Brain pericyte (primary cell): ENCODE measurements at regions not wholly inside any gene's neighbourhood (a gene's known extent, or its start where the extent isn't known, plus 50 kb on each side); places are given as distances from the start of the nearest gene placed in this dataset.

Experiments used
- DNase-seq: peaks from one replicate; pipeline ENCODE4 v3.0.0-alpha.2; 2012; ENCODE audit warnings: low read depth, low spot score

- DNase-seq = no peak
Measured at GRCh38 chr12:65623507-65623906, 200.8 kb upstream of the HMGA2 start.

- no peak for DNase-seq
Measured at GRCh38 chr12:65624554-65625086, 199.7 kb upstream of the HMGA2 start.

DNA sequence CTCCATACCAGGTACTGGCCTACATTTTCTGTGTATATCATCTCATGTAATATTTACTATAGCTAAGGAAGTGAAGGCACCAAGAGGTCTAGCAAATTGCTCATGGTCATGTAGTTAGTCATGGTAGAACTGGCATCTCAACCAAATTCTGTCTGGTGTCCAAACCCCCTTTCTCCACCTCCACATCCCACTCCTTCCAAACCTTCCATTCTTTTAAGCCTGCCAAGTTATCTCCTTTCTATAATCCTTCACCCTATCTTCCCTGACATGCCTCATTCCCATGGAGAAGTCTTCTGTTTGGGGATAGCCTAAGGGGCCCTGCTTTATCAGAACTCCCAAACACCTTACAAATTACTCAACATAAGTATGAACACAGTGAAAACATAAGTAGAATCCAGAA is 196.2 kb upstream of the HMGA2 start:
- no peak for DNase-seq

- DNase-seq = no peak
Measured at GRCh38 chr12:65630555-65630954, 193.7 kb upstream of the HMGA2 start.

DNA sequence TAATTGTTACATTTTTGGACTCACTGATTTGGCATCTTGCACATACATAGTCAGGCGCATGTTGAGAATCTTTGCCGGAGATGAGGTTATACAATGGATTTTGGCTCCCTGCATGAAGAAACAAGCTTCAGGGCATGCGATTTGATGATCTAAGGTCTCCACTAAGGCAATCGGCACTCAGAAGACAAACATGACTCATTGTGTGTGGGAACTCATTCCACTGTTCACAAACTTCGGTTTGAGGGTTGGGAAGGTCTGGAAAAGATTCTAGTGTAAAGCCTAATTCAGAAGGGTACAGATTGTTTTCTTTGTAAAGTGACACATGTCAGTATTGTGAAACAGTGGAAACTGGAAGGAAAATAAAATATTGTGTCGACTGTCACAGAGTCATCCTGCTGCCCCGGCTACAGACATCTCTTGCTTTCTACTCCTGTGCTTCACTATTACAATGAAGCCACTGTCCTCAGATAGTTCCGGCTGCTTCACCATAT is 192.6 kb upstream of the HMGA2 start:
- DNase-seq = peak; percentile 94

DNA sequence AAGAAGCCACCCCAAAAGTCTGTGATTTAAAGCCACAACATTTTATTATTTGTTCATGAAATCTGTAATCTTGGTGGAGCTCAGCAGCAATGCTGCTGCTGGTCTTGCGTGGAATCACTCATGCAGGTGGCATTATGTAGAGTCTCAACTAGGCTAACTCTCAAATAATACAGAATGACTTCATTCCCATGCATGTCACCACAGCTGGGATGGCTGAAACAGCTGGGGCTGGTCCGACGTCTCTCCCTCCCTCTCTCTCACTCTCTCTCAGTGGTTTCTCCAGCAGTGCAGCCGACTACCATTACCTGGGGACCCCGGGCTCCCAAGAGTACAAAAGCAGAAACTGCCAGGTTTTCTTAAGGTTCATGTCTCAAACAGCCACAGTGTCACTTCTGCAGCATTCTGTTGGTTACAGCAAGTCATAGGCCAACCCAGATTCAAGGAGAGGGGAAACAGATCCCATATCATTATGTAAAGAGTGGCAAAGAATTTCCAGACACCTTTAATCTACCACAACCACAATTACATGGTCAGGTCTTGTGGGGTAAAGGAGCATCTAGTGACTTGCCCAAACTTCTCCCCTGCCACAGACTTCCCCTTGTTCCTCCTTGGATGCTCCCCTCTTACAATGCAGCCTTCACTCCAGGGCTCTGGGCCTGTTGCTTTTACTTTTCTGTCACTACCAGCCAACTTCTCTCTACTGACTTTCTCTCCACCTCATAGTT is 192.0 kb upstream of the HMGA2 start:
- no peak for DNase-seq

- DNase-seq = no peak
Measured at GRCh38 chr12:65634061-65634460, 190.2 kb upstream of the HMGA2 start.

DNA sequence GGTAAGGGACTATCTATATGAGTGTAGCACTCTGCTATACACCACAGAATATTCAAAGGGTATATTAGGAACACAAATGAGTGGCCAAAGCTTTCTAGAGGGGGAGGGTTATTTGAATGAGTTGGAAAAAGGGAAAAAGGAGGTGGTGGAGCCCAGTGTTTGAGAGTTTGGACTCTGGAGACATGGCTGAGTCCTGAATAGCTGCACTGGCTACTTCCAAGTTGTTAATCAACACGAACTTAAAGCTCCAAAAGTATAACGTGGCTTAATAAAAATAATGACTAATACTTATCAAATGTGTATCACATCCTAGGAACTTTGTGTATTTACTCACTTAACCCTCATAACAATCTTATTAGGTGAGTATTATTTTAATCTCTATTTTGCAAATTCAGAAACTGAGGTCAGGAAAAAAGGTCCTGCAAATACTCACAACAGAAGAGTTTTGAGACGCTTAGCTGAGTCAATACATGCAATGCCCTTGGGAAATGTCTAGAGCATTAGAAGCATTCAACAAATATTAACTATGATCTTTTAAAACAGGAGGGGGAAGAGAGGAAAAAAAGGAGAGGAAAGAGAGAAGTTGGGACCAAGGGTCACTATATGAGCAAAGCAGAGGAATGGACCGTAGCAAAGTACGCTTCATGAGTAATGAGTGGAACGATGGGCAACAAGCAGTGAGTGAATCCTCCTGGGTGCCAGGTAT is 189.5 kb upstream of the HMGA2 start:
- DNase-seq = no peak

DNA sequence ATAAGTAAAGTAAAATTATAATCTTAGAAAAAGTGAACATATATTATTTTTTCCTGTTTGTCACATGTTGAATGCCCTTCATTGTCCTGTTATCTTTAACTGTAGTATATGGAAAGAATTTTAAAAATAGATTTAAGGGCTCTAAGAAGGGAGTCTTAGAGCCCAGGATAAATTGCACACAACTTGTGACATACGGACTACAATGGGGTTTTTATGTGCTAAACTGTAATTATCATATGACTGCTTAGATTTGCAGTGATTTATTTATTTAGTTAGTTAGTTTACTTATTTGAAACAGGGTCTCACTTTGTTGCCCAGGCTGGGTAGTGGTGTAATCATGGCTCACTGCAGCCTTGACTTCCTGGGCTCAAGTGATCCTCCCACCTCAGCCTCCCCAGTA is 187.8 kb upstream of the HMGA2 start:
- DNase-seq = no peak

DNA sequence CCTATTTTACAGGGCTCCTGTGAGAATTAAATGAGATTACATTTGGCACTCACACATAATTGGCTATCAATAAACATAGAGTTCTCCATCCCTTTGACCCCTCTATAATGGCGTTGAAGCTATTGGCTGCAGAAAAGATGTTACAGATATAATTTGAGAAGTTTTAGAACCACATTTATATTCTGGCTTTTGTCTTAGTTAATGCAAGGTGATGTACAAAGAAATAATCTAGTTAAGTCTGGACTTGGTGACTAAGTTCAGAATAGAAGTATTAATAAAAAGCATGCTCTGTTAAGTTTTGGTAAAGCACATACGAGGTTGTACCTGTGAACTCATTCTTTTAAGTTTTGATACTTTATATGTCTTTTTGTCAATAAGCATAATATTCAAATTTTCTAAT is 187.1 kb upstream of the HMGA2 start:
- no peak for DNase-seq

DNA sequence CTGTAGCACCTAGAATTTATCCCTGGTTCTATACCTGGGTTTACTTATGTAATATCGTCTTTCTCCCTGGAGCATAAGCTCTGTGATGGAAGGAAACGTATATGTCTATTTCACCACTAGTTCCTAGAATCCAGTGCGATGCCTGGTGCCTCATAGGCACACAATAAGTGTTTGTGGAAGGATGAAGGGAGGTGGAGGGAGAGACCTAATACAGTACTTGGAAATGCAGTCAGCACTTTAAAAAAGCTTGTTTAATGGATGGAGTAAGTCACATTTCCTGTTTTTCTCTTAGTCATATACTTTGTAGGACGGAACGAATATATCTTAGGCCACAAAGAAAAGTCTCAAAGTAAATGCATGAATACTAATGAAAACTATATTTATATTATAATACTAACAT is 186.5 kb upstream of the HMGA2 start:
- DNase-seq = no peak

DNA sequence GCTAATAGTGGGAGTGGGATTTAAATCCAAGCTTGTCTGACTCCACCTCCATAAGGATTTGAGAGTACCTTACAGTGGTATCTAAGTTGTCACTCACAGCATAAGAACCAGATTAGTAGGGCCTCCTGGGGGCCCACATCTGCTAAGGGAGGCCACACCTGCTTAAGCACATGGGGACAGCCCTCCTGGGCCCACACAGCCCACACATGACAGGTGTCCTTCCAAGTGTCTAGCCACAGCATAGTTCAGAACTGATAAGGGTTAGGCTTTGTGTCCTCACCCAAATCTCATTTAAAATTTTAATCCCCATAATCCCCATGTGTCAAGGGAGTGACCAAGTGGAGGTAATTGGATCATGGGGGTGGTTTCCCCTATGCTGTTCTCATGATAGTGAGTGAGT is 186.0 kb upstream of the HMGA2 start:
- DNase-seq = no peak

- DNase-seq = peak; percentile 92
Measured at GRCh38 chr12:65640489-65640901, 183.8 kb upstream of the HMGA2 start.

DNA sequence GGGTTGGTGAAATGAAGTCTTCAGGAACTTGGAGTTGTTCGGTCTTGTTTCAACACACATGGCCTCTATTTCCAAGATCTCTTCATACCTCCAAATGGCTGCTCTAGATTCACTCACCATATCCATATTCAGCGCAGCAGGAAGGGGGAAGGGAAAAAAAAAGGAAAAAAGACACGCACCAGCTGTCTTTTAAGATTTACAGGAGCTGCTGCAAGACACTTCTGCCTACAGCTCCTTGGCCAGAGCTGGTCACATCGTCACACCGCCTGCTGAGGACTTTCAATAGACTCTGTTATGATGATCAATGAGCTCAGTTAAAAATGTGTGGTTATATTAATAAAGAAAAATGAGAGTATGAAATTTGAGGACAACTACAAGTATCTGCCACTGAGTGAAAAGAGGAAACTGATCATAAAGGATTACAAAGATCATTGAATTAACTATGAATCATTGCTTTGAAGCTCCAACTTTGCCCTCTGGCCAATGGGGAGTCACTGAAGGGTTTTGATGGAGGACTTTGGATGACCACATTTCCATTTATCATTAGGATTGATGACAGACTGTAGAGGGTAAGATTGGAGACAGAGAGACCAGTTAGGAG is 182.1 kb upstream of the HMGA2 start:
- DNase-seq = no peak

DNA sequence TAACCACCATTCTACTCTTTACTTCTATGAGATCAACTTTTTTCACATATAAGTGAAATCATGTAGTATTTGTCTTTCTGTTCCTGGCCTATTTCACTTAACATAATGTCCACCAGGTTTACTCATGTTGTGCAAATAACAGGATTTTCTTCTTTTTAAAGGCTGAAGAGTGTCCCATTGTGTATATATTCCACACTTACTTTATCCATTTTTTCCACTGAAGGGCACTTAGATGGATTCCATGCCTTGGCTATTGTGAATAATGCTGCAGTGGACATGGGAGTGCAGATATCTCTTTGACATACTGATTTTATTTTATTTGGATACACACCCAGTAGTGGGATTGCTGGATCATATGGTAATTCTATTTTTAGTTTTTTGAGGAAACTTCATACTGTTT is 181.1 kb upstream of the HMGA2 start:
- DNase-seq = no peak

GRCh38 chr12:65643595-65644386 is 180.5 kb upstream of the HMGA2 start:
- DNase-seq = no peak

GRCh38 chr12:65646127-65646643 is 178.1 kb upstream of the HMGA2 start:
- no peak for DNase-seq

GRCh38 chr12:65647074-65647473 is 177.2 kb upstream of the HMGA2 start:
- no peak for DNase-seq

DNA sequence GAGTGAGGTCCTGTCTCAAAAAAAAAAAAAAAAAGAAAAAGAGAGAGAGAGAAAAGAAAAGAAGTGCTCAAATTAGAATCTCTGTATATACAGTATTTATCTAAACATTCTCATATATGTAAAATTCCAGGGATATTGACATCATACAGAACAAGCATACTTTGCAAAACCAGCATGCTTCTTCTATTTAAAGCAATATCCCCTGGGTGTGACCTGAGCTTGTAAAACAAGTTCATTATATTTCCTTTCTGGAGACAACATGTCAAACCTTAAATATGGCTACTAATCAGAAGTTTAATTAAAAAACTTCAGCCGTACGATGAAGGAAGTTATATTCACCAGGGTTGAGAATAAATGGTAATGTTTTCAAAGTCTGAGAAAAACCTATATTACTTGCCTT is 175.8 kb upstream of the HMGA2 start:
- no peak for DNase-seq

GRCh38 chr12:65649126-65649525 is 175.2 kb upstream of the HMGA2 start:
- DNase-seq = peak; percentile 77

- DNase-seq = no peak
Measured at GRCh38 chr12:65651060-65651459, 173.2 kb upstream of the HMGA2 start.

DNA sequence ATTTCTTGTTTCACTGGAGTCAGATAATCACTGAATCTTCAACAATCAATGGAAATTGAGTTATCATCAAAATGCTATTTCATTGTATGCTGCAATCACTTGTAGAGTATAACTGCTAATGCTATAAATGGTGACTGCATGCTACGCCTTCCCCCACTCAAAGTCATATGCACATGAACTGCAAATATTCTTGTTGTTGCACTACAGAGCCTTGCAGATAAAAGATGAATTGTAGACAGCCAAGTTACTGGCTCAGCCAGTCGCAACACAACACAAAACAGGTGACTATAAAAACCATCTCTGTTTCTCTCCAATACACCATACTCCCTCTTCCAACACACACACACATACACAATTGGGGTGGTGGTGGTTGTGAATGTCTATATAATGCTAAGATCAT is 171.0 kb upstream of the HMGA2 start:
- no peak for DNase-seq
